CD4-positive, alpha-beta T cell (primary cell): ENCODE measurements at regions not wholly inside any gene's neighbourhood (a gene's known extent, or its start where the extent isn't known, plus 50 kb on each side); places are given as distances from the start of the nearest gene placed in this dataset.

Experiments
- ATAC-seq: fragments of 200-7000 bp; cut with Tn5 transposase; one replicate; pipeline ENCODE4 v1.10.0; 2022; ENCODE audit warnings: mild to moderate bottlenecking; ENCODE audit not compliant: poor library complexity
- CTCF ChIA-PET: fragments of 350-600 bp; sonication (Branson Sonifier 250); formaldehyde crosslinking; loops from one replicate; lab custom pipeline; 2021; ENCODE audit warnings: antibody characterized with exemption, inconsistent platforms; lab: Charles Lee
- POLR2A ChIA-PET: fragments of 350-600 bp; sonication (Branson Sonifier 250); formaldehyde crosslinking; loops from one replicate; lab custom pipeline; 2021; ENCODE audit warnings: antibody characterized with exemption, inconsistent platforms; lab: Charles Lee
- DNase-seq, 14 experiments: peaks; one replicate each; pipeline ENCODE4 v3.0.0-alpha.2; 2013 to 2020; ENCODE audit warnings: mixed read lengths in 2 of 14
- H3K27ac ChIP-seq, 2 donors: one replicate each; pipeline versions ENCODE4 v1.5.1 to v1.7.0; 2013; ENCODE audit warnings: low read length in 2 of 2, low read depth in 1 of 2, mild to moderate bottlenecking in 1 of 2
- H3K27me3 ChIP-seq, 2 experiments: 1 replicate in 1 of 2; 2 replicates in 1 of 2; pipeline versions ENCODE4 v1.6.1 to v1.7.0; 2013; ENCODE audit warnings: low read length in 2 of 2, control low read depth in 1 of 2, mild to moderate bottlenecking in 1 of 2, moderate library complexity in 1 of 2; ENCODE audit not compliant: insufficient read depth in 2 of 2, control insufficient read depth in 1 of 2
- H3K36me3 ChIP-seq: one replicate; pipeline ENCODE4 v1.6.1; 2013; ENCODE audit warnings: low read length, control low read depth; ENCODE audit not compliant: insufficient read depth
- H3K4me1 ChIP-seq: one replicate; pipeline ENCODE4 v1.6.1; 2013; ENCODE audit warnings: low read length, control low read depth; ENCODE audit not compliant: insufficient read depth
- H3K4me3 ChIP-seq: one replicate; pipeline ENCODE4 v1.5.1; 2013; ENCODE audit warnings: mild to moderate bottlenecking, low read length, moderate library complexity
- H3K9me3 ChIP-seq, 2 experiments: 1 replicate in 1 of 2; 2 replicates in 1 of 2; pipeline versions ENCODE4 v1.6.1 to v1.7.0; 2013; ENCODE audit warnings: low read length in 2 of 2, mild to moderate bottlenecking in 2 of 2, control low read depth in 1 of 2, moderate library complexity in 1 of 2; ENCODE audit not compliant: control insufficient read depth in 1 of 2, insufficient read depth in 1 of 2
- H3K27ac Mint-ChIP-seq: one replicate; pipeline ENCODE4 v1.8.0; 2020; ENCODE audit warnings: mixed read lengths
- H3K27me3 Mint-ChIP-seq: one replicate; pipeline ENCODE4 v1.8.0; 2021; ENCODE audit warnings: mixed read lengths
- H3K36me3 Mint-ChIP-seq: one replicate; pipeline ENCODE4 v1.8.0; 2021; ENCODE audit warnings: low read depth, mixed read lengths
- H3K4me1 Mint-ChIP-seq: one replicate; pipeline ENCODE4 v1.8.0; 2021; ENCODE audit warnings: low read depth, mixed read lengths
- H3K4me3 Mint-ChIP-seq: one replicate; pipeline ENCODE4 v1.8.0; 2020; ENCODE audit warnings: mild to moderate bottlenecking, mixed read lengths
- H3K9me3 Mint-ChIP-seq: one replicate; pipeline ENCODE4 v1.8.0; 2020; ENCODE audit warnings: mixed read lengths
- CTCF ChIP-seq: fragments of 200-600 bp; IDR thresholded peaks from one replicate; pipeline ENCODE4 v1.8.0; 2022; ENCODE audit warnings: antibody characterized with exemption, mild to moderate bottlenecking
- intact Hi-C, 2 experiments: fragments of 100-400 bp; cut with DNase I in 1 of 2; cut with micrococcal nuclease in 1 of 2; formaldehyde crosslinking; loops; one replicate each; pipeline versions ENCODE4 v1.15.1 to v1.9.0; 2023 to 2025; cut with DNase I, micrococcal nuclease

- Histone ChIP-seq H3K27me3 (no peaks in the 10 kb centered on the region), H3K9me3 (no peaks in the 10 kb centered on the region), H3K27ac (no peak overlapping the region), H3K4me3 (no peak overlapping the region), H3K4me1 (no peaks in the 10 kb centered on the region), H3K36me3 (no peaks in the 10 kb centered on the region)
- DNase-seq (no peak), ATAC-seq (no peak)
- Mint-ChIP-seq H3K9me3 (peaks cover 6% of the 10 kb centered on the region), H3K4me3 (no peak overlapping the region), H3K27me3 (no peaks in the 10 kb centered on the region), H3K36me3 (no peaks in the 10 kb centered on the region), H3K4me1 (no peaks in the 10 kb centered on the region), H3K27ac (no peak overlapping the region)
- ChIA-PET POLR2A (no interaction called here), CTCF (no interaction called here)
- no peak for TF ChIP-seq CTCF
- intact Hi-C loops, result no loop called here
These were observed 189.5 kb upstream of the ANKRD50 start for GRCh38 chr4:124902001-124902515.

- no peak for TF ChIP-seq CTCF
- ATAC-seq (no peak), DNase-seq (no peak)
- H3K9me3 ChIP-seq, result no peaks in the 10 kb centered on the region
- no peak overlapping the region for H3K27ac ChIP-seq
- ChIA-PET POLR2A (no interaction called here), CTCF (no interaction called here)
- no peaks in the 10 kb centered on the region for H3K36me3 ChIP-seq
- Mint-ChIP-seq H3K36me3 (no peaks in the 10 kb centered on the region), H3K27me3 (no peaks in the 10 kb centered on the region), H3K4me3 (no peak overlapping the region), H3K27ac (no peak overlapping the region), H3K9me3 (peaks cover 2% of the 10 kb centered on the region), H3K4me1 (no peaks in the 10 kb centered on the region)
- H3K27me3 ChIP-seq, result no peaks in the 10 kb centered on the region
- H3K4me3 ChIP-seq, result no peak overlapping the region
- H3K4me1 ChIP-seq, result no peaks in the 10 kb centered on the region
- intact Hi-C loops, result no loop called here
These were observed 187.5 kb upstream of the ANKRD50 start for GRCh38 chr4:124899997-124900396.

- CTCF ChIA-PET, result no interaction called here
- TF ChIP-seq CTCF, result no peak
- Histone ChIP-seq H3K27ac (no peak overlapping the region), H3K9me3 (peaks cover 0 to 5% of the 10 kb centered on the region in 2 experiments), H3K4me1 (no peaks in the 10 kb centered on the region), H3K27me3 (no peaks in the 10 kb centered on the region), H3K36me3 (no peaks in the 10 kb centered on the region), H3K4me3 (no peak overlapping the region)
- H3K4me3 Mint-ChIP-seq, result no peak overlapping the region
- H3K4me1 Mint-ChIP-seq, result no peaks in the 10 kb centered on the region
- peaks cover 7% of the 10 kb centered on the region for H3K9me3 Mint-ChIP-seq
- no peaks in the 10 kb centered on the region for H3K36me3 Mint-ChIP-seq
- no peak for DNase-seq
- intact Hi-C loops, result no loop called here
- no peaks in the 10 kb centered on the region for H3K27me3 Mint-ChIP-seq
- ATAC-seq, result no peak
- H3K27ac Mint-ChIP-seq, result no peak overlapping the region
- POLR2A ChIA-PET, result no interaction called here
These were observed 178.0 kb upstream of the ANKRD50 start for GRCh38 chr4:124890522-124890921.
